Fibroblast of the aortic adventitia (primary cell): ENCODE measurements at regions not wholly inside any gene's neighbourhood (a gene's known extent, or its start where the extent isn't known, plus 50 kb on each side); places are given as distances from the start of the nearest gene placed in this dataset. TPM values are rescaled to one million over a fixed set of nuclear protein-coding genes. Genes with fewer than 3 reads are reported as not detected.
"Not testable (repeated sequence)": the region's sequence is repeated elsewhere in the genome, so short reads cannot be mapped to it uniquely, and the experiment has no call there.

Source experiments
- DNase-seq: peaks from one replicate; pipeline ENCODE4 v3.0.0-alpha.2; 2010; ENCODE audit warnings: low read depth
- H3K4me3 ChIP-seq: 2 replicates; pipeline ENCODE4 v1.5.1; 2011; ENCODE audit warnings: low read depth, mild to moderate bottlenecking, control low read depth, low read length, moderate library complexity
- CTCF ChIP-seq: IDR thresholded peaks from 2 replicates; pipeline ENCODE4 v1.5.1; 2011; ENCODE audit warnings: mild to moderate bottlenecking, low read length, control low read depth, inconsistent platforms; ENCODE audit not compliant: insufficient read depth
- small RNA-seq: library from RNA; depleted of rRNA; stranded (forward); fragments of <200 nt; gene quantifications from one replicate; pipeline ENCODE3, GENCODE V24; 2012

- TF ChIP-seq CTCF, result no peak
- no peak overlapping the region for H3K4me3 ChIP-seq
- DNase-seq, result no peak
Observed at GRCh38 chr10:113498997-113499396, 53.9 kb upstream of the HABP2 start.

- H3K4me3 ChIP-seq, result no peak overlapping the region
- DNase-seq, result no peak
- no peak for TF ChIP-seq CTCF
Observed at GRCh38 chr10:113499806-113500205, 53.0 kb upstream of the HABP2 start.

DNA sequence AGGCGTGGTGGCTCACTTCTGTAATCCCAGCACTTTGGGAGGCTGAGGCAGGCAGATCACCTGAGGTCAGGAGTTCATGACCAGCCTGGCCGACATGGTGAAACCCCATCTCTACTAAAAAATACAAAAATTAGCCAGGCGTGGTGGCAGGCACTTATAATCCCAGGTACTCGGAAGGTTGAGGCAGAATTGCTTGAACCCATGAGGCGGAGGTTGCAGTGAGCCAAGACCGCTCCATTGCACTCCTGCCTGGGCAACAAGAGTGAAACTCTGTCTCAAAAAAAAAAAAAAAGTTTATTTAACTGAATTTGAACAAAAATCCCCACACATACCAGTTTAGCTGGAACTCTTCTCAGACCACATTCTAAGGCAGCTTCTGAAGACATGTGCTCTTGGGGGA, 51.8 kb upstream of the HABP2 start:
- DNase-seq, H3K4me3 ChIP-seq: not testable (repeated sequence)

Small RNAs in the stretch of these regions (small RNA-seq; reads per million reads assigned to genes)
- gene RNU7-165P, result not detected
